K562 (cell line): ENCODE measurements at regions not wholly inside any gene's neighbourhood (a gene's known extent, or its start where the extent isn't known, plus 50 kb on each side); places are given as distances from the start of the nearest gene placed in this dataset.

Source experiments
- CC2D1A ChIP-seq: fragments of 450-650 bp; IDR thresholded peaks from 2 replicates; pipeline ENCODE4 v1.6.1; 2017; ENCODE audit warnings: mild to moderate bottlenecking
- CHCHD3 ChIP-seq: fragments of 250-450 bp; sonication (Bioruptor Pico); IDR thresholded peaks from 2 replicates; pipeline ENCODE4 v2.1.2; 2022; ENCODE audit warnings: mild to moderate bottlenecking
- ETV6 ChIP-seq, 3 experiments: fragments of 150-350 bp in 1 of 3; sonication (generic) in 1 of 3; formaldehyde crosslinking in 1 of 3; IDR thresholded peaks; 2 replicates each; pipeline versions ENCODE4 v1.6.1 to v1.8.0; 2014 to 2022; ENCODE audit warnings: borderline replicate concordance in 2 of 3, low read depth in 2 of 3, antibody characterized with exemption in 1 of 3, low read length in 1 of 3, mild to moderate bottlenecking in 1 of 3, missing genetic modification reagents in 1 of 3
- GABPA ChIP-seq: fragments of 200-800 bp; sonication (Bioruptor generic); conservative IDR thresholded peaks from 2 replicates; pipeline ENCODE4 v1.6.1; 2016; ENCODE audit warnings: low read depth, missing genetic modification characterization, missing compliant biosample characterization
- MAFF ChIP-seq: IDR thresholded peaks from 2 replicates; pipeline ENCODE4 v1.6.1; 2012; ENCODE audit warnings: low read length, improper control_type of control experiment
- ZHX1 ChIP-seq: fragments of 150-350 bp; conservative IDR thresholded peaks from 2 replicates; pipeline ENCODE4 v1.6.1; 2014; ENCODE audit warnings: low read length
- ZNF3 ChIP-seq: fragments of 250-450 bp; sonication (Bioruptor Pico); IDR thresholded peaks from 2 replicates; pipeline ENCODE4 v1.5.0; 2021; ENCODE audit warnings: mild to moderate bottlenecking, moderate library complexity
- ZNF639 ChIP-seq, 2 experiments: fragments of 200-800 bp in 1 of 2; sonication (Bioruptor generic) in 1 of 2; sonication (generic) in 1 of 2; formaldehyde crosslinking in 1 of 2; IDR thresholded peaks in 1 of 2; conservative IDR thresholded peaks in 1 of 2; 2 replicates each; pipeline versions ENCODE4 v1.5.0 to v1.6.1; 2016 to 2020; ENCODE audit warnings: missing compliant biosample characterization in 1 of 2, missing genetic modification characterization in 1 of 2, missing genetic modification reagents in 1 of 2

- no peak for TF ChIP-seq ZNF639 (CRISPR knock-in tag; conservative IDR thresholded peaks at IDR 0.05 in 1 of 2, IDR thresholded peaks at IDR 0.05 in 1 of 2)
- no peak for TF ChIP-seq CHCHD3 (CRISPR knock-in tag)
- TF ChIP-seq MAFF, result no peak
- TF ChIP-seq GABPA (tag), result no peak
- TF ChIP-seq ZHX1, result no peak
- no peak for TF ChIP-seq ETV6 (IDR thresholded peaks at IDR 0.05; ENCODE audit: borderline replicate concordance in 1 of 2, low read depth in 2 of 2, low read length in 1 of 2)
- no peak for TF ChIP-seq ETV6 (CRISPR knock-in tag; IDR thresholded peaks at IDR 0.05; ENCODE audit: borderline replicate concordance)
- TF ChIP-seq CC2D1A, result no peak
- TF ChIP-seq ZNF3 (CRISPR knock-in tag), result no peak
Measured at GRCh38 chr18:78138983-78139496, 840.6 kb upstream of the SALL3 start (continued).
